BLaER1 (cell line): ENCODE measurements at regions not wholly inside any gene's neighbourhood (a gene's known extent, or its start where the extent isn't known, plus 50 kb on each side); places are given as distances from the start of the nearest gene placed in this dataset.

Experiments used
- H3K27ac ChIP-seq: shearing (Covaris generic); formaldehyde crosslinking; 2 replicates; pipeline ENCODE4 v1.8.1; 2022
- H3K27me3 ChIP-seq: shearing (Covaris generic); formaldehyde crosslinking; 2 replicates; pipeline ENCODE4 v1.8.1; 2022
- H3K36me3 ChIP-seq: shearing (Covaris generic); formaldehyde crosslinking; 2 replicates; pipeline ENCODE4 v1.8.1; 2022
- H3K4me1 ChIP-seq: shearing (Covaris generic); formaldehyde crosslinking; 2 replicates; pipeline ENCODE4 v1.8.1; 2022
- H3K4me2 ChIP-seq: shearing (Covaris generic); formaldehyde crosslinking; 2 replicates; pipeline ENCODE4 v1.8.1; 2022
- H3K4me3 ChIP-seq: shearing (Covaris generic); formaldehyde crosslinking; 2 replicates; pipeline ENCODE4 v1.8.1; 2022
- H3K9ac ChIP-seq: shearing (Covaris generic); formaldehyde crosslinking; 2 replicates; pipeline ENCODE4 v1.8.1; 2022
- H3K9me3 ChIP-seq: shearing (Covaris generic); formaldehyde crosslinking; 2 replicates; pipeline ENCODE4 v1.8.1; 2022
- H4K20me1 ChIP-seq: shearing (Covaris generic); formaldehyde crosslinking; 2 replicates; pipeline ENCODE4 v1.8.1; 2022
- Cebpa-rat ChIP-seq: shearing (Covaris generic); IDR thresholded peaks from 2 replicates; pipeline ENCODE4 v1.8.1; 2022

DNA sequence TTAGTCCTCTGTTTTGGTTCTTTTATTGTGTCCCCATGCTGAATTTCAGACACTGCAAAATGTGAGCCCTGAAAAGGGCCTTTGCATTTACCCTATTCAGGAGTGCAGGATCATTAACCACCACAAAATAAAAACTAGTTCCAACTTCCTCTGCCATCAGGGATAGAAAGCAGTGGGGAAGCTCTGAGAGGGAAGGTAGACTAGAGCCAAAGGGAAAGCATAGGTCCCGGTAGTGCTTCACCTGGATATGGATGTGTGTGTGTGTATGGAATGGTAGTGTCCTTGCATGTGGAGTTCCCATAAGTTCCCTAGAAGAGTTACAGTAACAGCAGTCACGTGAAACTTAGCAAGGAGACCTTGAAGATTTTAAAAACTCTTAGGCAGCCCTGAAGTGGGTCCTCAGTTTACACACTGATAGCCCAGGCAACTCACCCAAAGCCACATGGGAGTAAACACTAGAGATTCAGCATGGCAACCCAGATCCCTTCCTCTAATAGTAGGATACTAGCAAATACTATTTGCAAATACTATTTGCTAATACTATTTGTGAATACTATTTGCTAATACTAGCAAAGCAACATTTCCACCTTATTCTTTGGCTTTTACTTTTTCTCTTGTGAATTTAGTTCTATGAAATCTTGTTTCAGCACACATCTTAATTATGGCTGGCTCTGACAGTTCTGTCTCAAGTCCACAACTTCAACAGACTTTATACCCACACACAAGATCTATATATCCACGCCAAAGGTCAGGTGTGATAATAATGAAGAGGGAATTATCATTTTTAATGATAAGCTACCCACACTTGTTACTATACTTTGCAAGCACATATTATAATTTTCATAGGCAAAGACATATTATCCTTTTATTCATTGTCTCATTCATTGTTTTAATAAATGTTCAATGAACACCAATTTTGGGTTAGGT is 70.4 kb upstream of the IFNE start:
- Histone ChIP-seq H3K27me3 (peaks cover under 1% of the 10 kb centered on the region; the same call in 1 of the 2 replicates), H3K27ac (no peak overlapping the region), H3K4me1 (no peaks in the 10 kb centered on the region)

DNA sequence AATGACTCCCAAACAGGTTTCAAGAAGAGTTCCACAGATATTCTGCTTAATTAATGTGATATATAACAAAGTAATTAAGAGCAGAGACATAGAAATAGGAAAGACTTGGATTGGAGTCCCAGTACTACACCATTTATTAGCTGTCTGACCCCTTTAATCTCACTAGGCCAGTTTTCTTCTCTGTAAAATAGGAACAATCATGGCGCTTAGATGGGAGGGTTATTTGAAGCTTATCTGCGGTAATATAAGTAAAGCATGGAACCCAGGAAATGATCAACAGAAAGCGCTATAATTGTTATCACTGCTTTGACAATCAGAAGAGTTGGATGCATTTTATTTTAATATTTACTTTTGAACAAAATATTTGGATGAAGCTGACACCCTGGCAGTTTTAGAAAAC is 71.3 kb upstream of the IFNE start:
- no peak overlapping the region for H3K9ac ChIP-seq
- no peak overlapping the region for H3K27ac ChIP-seq
- no peaks in the 10 kb centered on the region for H4K20me1 ChIP-seq
- H3K4me1 ChIP-seq = no peaks in the 10 kb centered on the region
- no peak overlapping the region for H3K4me2 ChIP-seq
- H3K36me3 ChIP-seq = no peaks in the 10 kb centered on the region
- H3K9me3 ChIP-seq = no peaks in the 10 kb centered on the region
- H3K27me3 ChIP-seq = peaks cover 9% of the 10 kb centered on the region
- no peak for TF ChIP-seq Cebpa-rat
- H3K4me3 ChIP-seq = no peak overlapping the region

More for the DNA sequence above, 70.4 kb upstream of the IFNE start:
- Histone ChIP-seq H4K20me1 (no peaks in the 10 kb centered on the region), H3K36me3 (no peaks in the 10 kb centered on the region), H3K9ac (no peak overlapping the region), H3K4me3 (no peak overlapping the region), H3K4me2 (no peak overlapping the region), H3K9me3 (no peaks in the 10 kb centered on the region)
- TF ChIP-seq Cebpa-rat = no peak

DNA sequence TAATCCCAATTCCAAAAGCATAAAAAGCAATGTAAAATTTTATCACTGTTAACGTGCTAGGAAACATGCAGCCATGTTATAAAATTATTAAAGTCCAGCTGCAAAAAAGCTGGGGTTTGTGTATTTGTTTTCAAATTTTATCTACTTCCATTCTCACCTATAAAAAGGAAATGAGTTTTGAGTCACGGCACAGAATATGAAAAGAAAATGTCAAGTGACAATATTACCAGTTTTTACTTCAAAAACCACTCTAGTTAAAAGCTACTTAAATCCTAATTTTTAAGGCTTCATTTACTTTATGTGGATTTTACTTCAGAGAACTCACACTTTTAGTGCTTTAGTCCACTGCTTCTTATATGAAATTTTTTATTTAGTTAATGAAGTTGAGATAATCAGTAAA is 72.7 kb upstream of the IFNE start:
- no peaks in the 10 kb centered on the region for H4K20me1 ChIP-seq
- peaks cover 10% of the 10 kb centered on the region for H3K9me3 ChIP-seq
- peaks cover 9% of the 10 kb centered on the region for H3K4me1 ChIP-seq
- no peaks in the 10 kb centered on the region for H3K36me3 ChIP-seq
- no peak for TF ChIP-seq Cebpa-rat
- no peak overlapping the region for H3K4me2 ChIP-seq
- H3K27me3 ChIP-seq = peaks cover 23% of the 10 kb centered on the region
- no peak overlapping the region for H3K27ac ChIP-seq
- H3K4me3 ChIP-seq = no peak overlapping the region
- H3K9ac ChIP-seq = no peak overlapping the region

DNA sequence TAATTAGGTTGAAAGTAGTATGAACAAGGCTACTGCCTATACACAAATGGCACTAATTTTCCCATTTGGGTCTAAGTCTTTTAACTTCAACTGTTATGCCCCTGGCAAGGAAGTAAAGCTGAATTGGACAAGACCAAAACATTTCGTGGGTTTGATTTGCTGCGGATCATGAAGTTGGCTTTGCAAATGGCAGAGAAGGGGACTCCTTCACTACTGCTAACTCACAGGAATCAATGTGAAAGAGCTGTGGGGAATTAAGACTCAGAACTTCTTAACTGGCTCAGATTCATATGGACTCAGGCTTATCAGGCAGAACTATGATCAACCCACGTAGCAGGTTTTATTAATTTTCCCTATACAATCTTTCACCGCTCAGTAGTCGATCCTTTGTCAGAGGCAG is 73.8 kb upstream of the IFNE start:
- Histone ChIP-seq H3K4me2 (no peak overlapping the region), H3K9me3 (peaks cover 10% of the 10 kb centered on the region), H3K4me3 (no peak overlapping the region), H3K36me3 (no peaks in the 10 kb centered on the region), H3K27me3 (peaks cover 32% of the 10 kb centered on the region), H3K27ac (no peak overlapping the region), H3K9ac (no peak overlapping the region), H4K20me1 (no peaks in the 10 kb centered on the region), H3K4me1 (peaks cover 12% of the 10 kb centered on the region)
- no peak for TF ChIP-seq Cebpa-rat

DNA sequence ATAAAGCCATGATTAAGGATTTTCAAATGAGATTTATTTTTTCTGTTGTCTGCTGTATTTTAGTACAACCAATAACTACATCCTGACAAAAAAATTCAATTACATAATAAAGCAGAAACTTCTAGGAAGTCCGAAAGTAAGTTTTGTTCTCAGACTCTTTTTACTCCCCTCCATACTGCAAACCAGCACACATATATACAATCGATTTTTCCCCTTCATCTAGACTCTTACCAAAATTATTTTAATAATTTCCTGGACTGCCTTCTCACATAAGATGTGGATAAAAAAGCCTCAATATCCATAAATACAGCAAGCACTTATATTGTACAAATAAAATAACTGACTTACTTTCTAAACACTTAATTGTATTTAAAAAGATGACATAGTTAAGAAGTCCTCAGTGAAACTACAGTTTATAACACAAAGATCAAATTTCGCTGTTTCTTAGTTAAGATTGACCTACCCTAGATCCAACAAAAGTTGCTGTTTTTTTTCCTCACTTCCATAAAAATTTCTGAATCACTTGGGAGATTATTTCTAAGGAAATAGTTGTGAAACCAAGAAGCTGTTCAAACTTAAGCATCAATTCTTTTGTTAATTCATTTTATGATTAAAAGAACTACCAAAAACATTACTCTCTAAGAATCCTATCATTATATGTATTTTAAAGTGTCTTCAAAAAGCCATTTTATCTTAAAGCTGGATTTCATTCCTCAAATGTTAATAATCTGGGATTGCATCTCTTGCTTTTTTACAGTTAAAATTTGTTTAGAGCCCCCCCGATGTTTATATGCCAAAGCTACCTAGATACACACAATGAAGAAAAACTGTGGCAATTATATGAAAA is 74.7 kb upstream of the IFNE start:
- Histone ChIP-seq H4K20me1 (no peaks in the 10 kb centered on the region), H3K4me1 (peaks cover 12% of the 10 kb centered on the region), H3K27me3 (peaks cover 32% of the 10 kb centered on the region), H3K9me3 (peaks cover 10% of the 10 kb centered on the region), H3K4me3 (no peak overlapping the region), H3K9ac (no peak overlapping the region), H3K4me2 (no peak overlapping the region), H3K27ac (no peak overlapping the region), H3K36me3 (no peaks in the 10 kb centered on the region)
- no peak for TF ChIP-seq Cebpa-rat

DNA sequence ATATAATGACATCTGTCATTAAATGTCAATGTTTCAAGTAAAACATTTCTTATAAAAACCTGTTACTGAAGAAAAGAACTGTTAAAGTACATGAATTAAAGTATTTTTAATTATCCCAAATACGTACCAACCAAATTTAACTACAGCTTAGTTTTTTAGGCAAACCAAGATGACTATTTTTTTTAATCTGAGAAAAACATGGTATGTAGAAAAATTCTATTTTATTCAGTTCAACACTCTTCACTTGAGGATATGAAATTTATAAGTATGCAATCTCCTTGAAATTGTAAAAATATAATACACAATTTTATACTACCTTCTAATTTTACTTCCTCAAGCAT is 75.3 kb upstream of the IFNE start:
- H3K36me3 ChIP-seq = no peaks in the 10 kb centered on the region
- no peak for TF ChIP-seq Cebpa-rat

DNA sequence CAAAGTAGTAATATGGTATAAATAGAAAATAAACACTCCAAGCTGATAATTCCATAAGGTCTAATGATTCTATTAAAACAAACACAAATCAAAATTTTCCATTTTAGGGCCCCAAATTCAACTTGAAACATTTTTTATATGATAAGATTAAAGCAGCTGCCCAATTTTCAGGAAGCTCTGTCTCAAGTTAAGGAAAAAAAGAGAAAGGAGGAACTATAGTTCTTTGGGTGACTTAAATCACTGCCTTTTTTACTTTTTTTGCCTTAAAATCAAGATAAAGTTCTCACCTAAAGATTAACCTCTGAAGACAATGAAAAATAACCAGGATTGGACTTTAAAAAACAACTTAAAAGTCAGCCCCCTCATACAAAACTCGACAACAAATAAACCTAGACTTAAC is 76.0 kb upstream of the IFNE start:
- no peak overlapping the region for H3K4me2 ChIP-seq
- H3K27me3 ChIP-seq = peaks cover 32% of the 10 kb centered on the region
- H3K4me1 ChIP-seq = peaks cover 12% of the 10 kb centered on the region
- H3K9me3 ChIP-seq = peaks cover 10% of the 10 kb centered on the region
- no peak for TF ChIP-seq Cebpa-rat
- H3K36me3 ChIP-seq = no peaks in the 10 kb centered on the region
- no peak overlapping the region for H3K27ac ChIP-seq
- H3K4me3 ChIP-seq = no peak overlapping the region
- no peaks in the 10 kb centered on the region for H4K20me1 ChIP-seq
- no peak overlapping the region for H3K9ac ChIP-seq

More for the DNA sequence above, 75.3 kb upstream of the IFNE start:
- H3K9me3 ChIP-seq = peaks cover 10% of the 10 kb centered on the region
- no peak overlapping the region for H3K4me3 ChIP-seq
- H3K27me3 ChIP-seq = peaks cover 32% of the 10 kb centered on the region
- H3K4me2 ChIP-seq = no peak overlapping the region
- no peaks in the 10 kb centered on the region for H4K20me1 ChIP-seq
- no peak overlapping the region for H3K9ac ChIP-seq
- H3K27ac ChIP-seq = no peak overlapping the region
- H3K4me1 ChIP-seq = peaks cover 12% of the 10 kb centered on the region

DNA sequence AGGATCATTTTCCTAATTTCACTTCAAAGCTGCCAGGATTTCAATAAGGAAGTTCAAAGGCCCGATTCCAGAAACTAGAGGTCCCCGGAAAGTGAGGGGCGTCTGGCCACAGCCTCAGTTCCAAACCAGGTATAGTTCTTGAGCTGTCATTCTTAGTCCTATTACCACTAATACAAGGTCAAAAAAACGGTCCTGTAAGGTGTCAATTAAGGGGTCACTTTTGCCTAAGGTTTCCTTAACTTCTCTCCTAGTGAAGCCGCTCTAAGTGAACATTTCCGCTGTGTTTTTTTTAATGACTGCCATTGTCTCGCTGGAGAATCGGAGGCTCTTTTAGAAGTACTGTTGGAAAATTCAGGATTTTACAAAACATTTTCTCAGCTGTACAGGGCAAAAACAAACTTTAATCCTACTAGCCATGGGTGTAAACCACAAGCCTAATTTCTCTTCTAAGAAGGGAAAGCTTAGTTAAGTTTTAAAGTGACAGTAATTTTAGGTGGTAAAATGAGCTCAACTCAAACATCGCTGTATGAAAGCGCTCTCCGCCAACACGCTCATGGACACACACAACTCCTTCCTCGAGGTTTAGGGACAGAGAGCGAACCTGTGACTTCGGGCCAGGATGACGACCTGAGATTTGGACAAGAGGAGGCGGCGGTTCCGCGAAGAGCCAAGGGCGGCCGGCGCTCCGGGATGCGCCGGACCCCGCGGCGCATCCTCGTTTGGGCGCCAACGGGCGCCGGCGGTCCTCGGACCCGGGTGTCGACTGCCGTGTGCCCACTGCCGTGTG is 76.7 kb upstream of the IFNE start:
- peak overlapping the region; percentile 96 for H3K4me2 ChIP-seq
- peaks cover 10% of the 10 kb centered on the region for H3K9me3 ChIP-seq
- no peak for TF ChIP-seq Cebpa-rat
- no peak overlapping the region for H3K9ac ChIP-seq
- H3K4me3 ChIP-seq = peak overlapping the region; percentile 70
- no peaks in the 10 kb centered on the region for H3K36me3 ChIP-seq
- no peak overlapping the region for H3K27ac ChIP-seq
- no peaks in the 10 kb centered on the region for H4K20me1 ChIP-seq
- H3K4me1 ChIP-seq = peaks cover 12% of the 10 kb centered on the region
- H3K27me3 ChIP-seq = peaks cover 32% of the 10 kb centered on the region
